IMR-90 (cell line): ENCODE measurements at regions not wholly inside any gene's neighbourhood (a gene's known extent, or its start where the extent isn't known, plus 50 kb on each side); places are given as distances from the start of the nearest gene placed in this dataset.

ENCODE experiments used
- CEBPB ChIP-seq: IDR thresholded peaks from 2 replicates; pipeline ENCODE4 v1.6.1; 2012; ENCODE audit warnings: low read depth, low read length, improper control_type of control experiment
- CHD1 ChIP-seq: IDR thresholded peaks from 2 replicates; pipeline ENCODE4 v1.6.1; 2012; ENCODE audit warnings: low read depth, low read length, improper control_type of control experiment
- FOS ChIP-seq: fragments of 150-350 bp; IDR thresholded peaks from 2 replicates; pipeline ENCODE4 v1.6.1; 2016; ENCODE audit warnings: low read depth, low read length
- MAFK ChIP-seq: IDR thresholded peaks from 2 replicates; pipeline ENCODE4 v1.6.1; 2012; ENCODE audit warnings: low read depth, low read length, improper control_type of control experiment
- MXI1 ChIP-seq: IDR thresholded peaks from 2 replicates; pipeline ENCODE4 v1.6.1; 2012; ENCODE audit warnings: low read depth, mild to moderate bottlenecking, low read length, moderate library complexity, borderline replicate concordance
- POLR2A ChIP-seq: IDR thresholded peaks from 2 replicates; pipeline ENCODE4 v1.6.1; 2012; ENCODE audit warnings: mild to moderate bottlenecking, low read depth, low read length
- RAD21 ChIP-seq: IDR thresholded peaks from 2 replicates; pipeline ENCODE4 v1.6.1; 2012; ENCODE audit warnings: low read length, improper control_type of control experiment
- RFX5 ChIP-seq: IDR thresholded peaks from 2 replicates; pipeline ENCODE4 v1.8.0; 2012; ENCODE audit warnings: low read depth, mild to moderate bottlenecking, low read length, moderate library complexity
- USF2 ChIP-seq: fragments of 150-350 bp; IDR thresholded peaks from 2 replicates; pipeline ENCODE4 v1.6.1; 2017; ENCODE audit warnings: mild to moderate bottlenecking, antibody characterized with exemption, low read length, low read depth
- TF ChIP-seq, protein P1 (sequence below): conservative IDR thresholded peaks from 2 replicates; pipeline ENCODE4 v1.5.1; 2012; ENCODE audit warnings: mild to moderate bottlenecking, low read depth, low read length, improper control_type of control experiment
- TF ChIP-seq, protein P2 (sequence below): fragments of 150-350 bp; IDR thresholded peaks from 2 replicates; pipeline ENCODE4 v1.6.1; 2016; ENCODE audit warnings: low read depth, mild to moderate bottlenecking, low read length, moderate library complexity, borderline replicate concordance

DNA sequence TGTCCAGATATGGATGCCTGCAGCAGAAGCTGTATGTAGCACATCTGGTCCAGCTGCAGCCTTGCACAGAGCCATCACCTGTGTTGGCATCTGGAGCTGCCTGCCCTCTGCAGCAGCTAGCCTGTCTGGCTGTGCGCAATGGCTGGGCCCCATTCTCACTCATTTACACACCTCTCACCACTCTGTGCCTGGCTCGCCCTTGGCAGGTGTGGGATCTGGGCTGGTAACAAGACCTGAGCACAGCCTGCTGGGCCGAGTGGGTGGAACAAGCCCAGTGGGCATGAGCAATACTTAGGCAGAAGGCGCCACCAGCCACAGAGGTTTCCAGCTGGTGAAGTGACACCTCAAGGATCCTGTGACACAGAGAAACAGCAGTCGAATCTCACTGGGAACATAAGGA lies 714.1 kb downstream of the NUP35 start:
- TF ChIP-seq, protein P1, sequence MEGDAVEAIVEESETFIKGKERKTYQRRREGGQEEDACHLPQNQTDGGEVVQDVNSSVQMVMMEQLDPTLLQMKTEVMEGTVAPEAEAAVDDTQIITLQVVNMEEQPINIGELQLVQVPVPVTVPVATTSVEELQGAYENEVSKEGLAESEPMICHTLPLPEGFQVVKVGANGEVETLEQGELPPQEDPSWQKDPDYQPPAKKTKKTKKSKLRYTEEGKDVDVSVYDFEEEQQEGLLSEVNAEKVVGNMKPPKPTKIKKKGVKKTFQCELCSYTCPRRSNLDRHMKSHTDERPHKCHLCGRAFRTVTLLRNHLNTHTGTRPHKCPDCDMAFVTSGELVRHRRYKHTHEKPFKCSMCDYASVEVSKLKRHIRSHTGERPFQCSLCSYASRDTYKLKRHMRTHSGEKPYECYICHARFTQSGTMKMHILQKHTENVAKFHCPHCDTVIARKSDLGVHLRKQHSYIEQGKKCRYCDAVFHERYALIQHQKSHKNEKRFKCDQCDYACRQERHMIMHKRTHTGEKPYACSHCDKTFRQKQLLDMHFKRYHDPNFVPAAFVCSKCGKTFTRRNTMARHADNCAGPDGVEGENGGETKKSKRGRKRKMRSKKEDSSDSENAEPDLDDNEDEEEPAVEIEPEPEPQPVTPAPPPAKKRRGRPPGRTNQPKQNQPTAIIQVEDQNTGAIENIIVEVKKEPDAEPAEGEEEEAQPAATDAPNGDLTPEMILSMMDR, result no peak
- TF ChIP-seq POLR2A (no peak), CEBPB (no peak), MAFK (no peak), CHD1 (no peak), RAD21 (no peak), FOS (no peak), RFX5 (no peak), USF2 (no peak), MXI1 (no peak)
- TF ChIP-seq, protein P2, sequence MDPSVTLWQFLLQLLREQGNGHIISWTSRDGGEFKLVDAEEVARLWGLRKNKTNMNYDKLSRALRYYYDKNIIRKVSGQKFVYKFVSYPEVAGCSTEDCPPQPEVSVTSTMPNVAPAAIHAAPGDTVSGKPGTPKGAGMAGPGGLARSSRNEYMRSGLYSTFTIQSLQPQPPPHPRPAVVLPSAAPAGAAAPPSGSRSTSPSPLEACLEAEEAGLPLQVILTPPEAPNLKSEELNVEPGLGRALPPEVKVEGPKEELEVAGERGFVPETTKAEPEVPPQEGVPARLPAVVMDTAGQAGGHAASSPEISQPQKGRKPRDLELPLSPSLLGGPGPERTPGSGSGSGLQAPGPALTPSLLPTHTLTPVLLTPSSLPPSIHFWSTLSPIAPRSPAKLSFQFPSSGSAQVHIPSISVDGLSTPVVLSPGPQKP, result no peak
